ENCODE measurements at regions not wholly inside any gene's neighbourhood (a gene's known extent, or its start where the extent isn't known, plus 50 kb on each side); places are given as distances from the start of the nearest gene placed in this dataset.

- TF ChIP-seq USF2 (IDR thresholded peaks at IDR 0.05; ENCODE audit: borderline replicate concordance, low read depth, low read length) (no peak), YY1 (IDR thresholded peaks at IDR 0.05; ENCODE audit: low read depth) (no peak), MAX (IDR thresholded peaks at IDR 0.05; ENCODE audit: low read depth) (no peak), ELF1 (IDR thresholded peaks at IDR 0.05) (no peak), TAF1 (IDR thresholded peaks at IDR 0.05; ENCODE audit: borderline replicate concordance, low read depth, low read length) (no peak), RAD21 (IDR thresholded peaks at IDR 0.05; ENCODE audit: low read length) (no peak), CTCF (IDR thresholded peaks at IDR 0.05) (no peak), FOXM1 (IDR thresholded peaks at IDR 0.05; ENCODE audit: low read depth) (no peak), CHD2 (IDR thresholded peaks at IDR 0.05; ENCODE audit: low read length, partially characterized antibody) (no peak)
Observed at GRCh38 chr2:207450186-207450585, 79.6 kb upstream of the CREB1 start.
